Thyroid gland (tissue), 4 donors: ENCODE measurements at regions not wholly inside any gene's neighbourhood (a gene's known extent, or its start where the extent isn't known, plus 50 kb on each side); places are given as distances from the start of the nearest gene placed in this dataset.

ENCODE experiments used
- CTCF ChIP-seq, 6 experiments: fragments of 200-600 bp in 3 of 6; fragments of 450-650 bp in 3 of 6; sonication (generic) in 3 of 6; IDR thresholded peaks; one replicate each; pipeline ENCODE4 v1.5.1; 2016 to 2019; ENCODE audit warnings: antibody characterized with exemption in 6 of 6, mild to moderate bottlenecking in 2 of 6, inconsistent platforms in 1 of 6, moderate library complexity in 1 of 6
- POLR2A ChIP-seq, 2 donors: fragments of 450-650 bp; IDR thresholded peaks; one replicate each; pipeline ENCODE4 v1.6.1; 2017; ENCODE audit warnings: antibody characterized with exemption in 2 of 2, mild to moderate bottlenecking in 2 of 2, moderate library complexity in 1 of 2

- no peak for TF ChIP-seq CTCF (IDR thresholded peaks at IDR 0.05)
- TF ChIP-seq POLR2A (IDR thresholded peaks at IDR 0.05) = no peak
These were observed 341.5 kb upstream of the ANO3 start for GRCh38 chr11:25990406-25990805.
